ENCODE measurements at regions not wholly inside any gene's neighbourhood (a gene's known extent, or its start where the extent isn't known, plus 50 kb on each side); places are given as distances from the start of the nearest gene placed in this dataset.

DNA sequence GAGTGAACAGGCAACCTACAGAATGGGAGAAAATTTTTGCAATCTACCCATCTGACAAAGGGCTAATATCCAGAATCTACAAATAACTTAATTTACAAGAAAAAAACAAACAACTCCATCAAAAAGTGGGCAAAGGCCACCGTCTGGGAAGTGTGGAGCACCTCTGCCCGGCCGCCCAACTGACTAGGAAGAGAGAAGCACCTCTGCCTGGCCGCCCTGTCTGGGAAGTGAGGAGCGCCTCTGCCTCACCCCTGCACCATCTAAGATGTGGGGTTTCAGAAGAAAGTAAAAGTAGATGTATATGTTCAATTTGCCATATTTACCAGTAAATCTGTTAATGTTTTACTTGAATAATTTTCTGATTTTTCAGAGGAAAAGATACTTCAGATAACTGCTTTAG, 108.1 kb upstream of the TMEM161B start:
- no peak overlapping the region for H3K9ac ChIP-seq (ENCODE audit: low read length)
- TF ChIP-seq EZH2 (optimal IDR thresholded peaks at IDR 0.05; ENCODE audit: low read depth, low read length) (no peak), EZH2phosphoT487 (IDR thresholded peaks at IDR 0.05; ENCODE audit: low read length) (no peak), CTCF (IDR thresholded peaks at IDR 0.05; ENCODE audit: low read length) (no peak)
- H2AFZ ChIP-seq (ENCODE audit: low read length), result no peak overlapping the region
- no peaks in the 10 kb centered on the region for H3K36me3 ChIP-seq (replicated peaks; ENCODE audit: insufficient read depth, low read length)
- no peaks in the 10 kb centered on the region for H3K9me3 ChIP-seq (replicated peaks; ENCODE audit: insufficient read depth, low read length)
- H3K27me3 ChIP-seq (replicated peaks; ENCODE audit: insufficient read depth, low read length), result no peaks in the 10 kb centered on the region
- H3K9me2 ChIP-seq (replicated peaks; ENCODE audit: insufficient read depth, low read length), result no peaks in the 10 kb centered on the region
- no peaks in the 10 kb centered on the region for H4K20me1 ChIP-seq (ENCODE audit: insufficient read depth, low read length)
- no peaks in the 10 kb centered on the region for H3K4me1 ChIP-seq (ENCODE audit: low read length)
- no peak for DNase-seq
- H3K4me3 ChIP-seq (ENCODE audit: low read length), result no peak overlapping the region
- H3K4me2 ChIP-seq (ENCODE audit: low read depth, low read length), result no peak overlapping the region
- H3F3A ChIP-seq (ENCODE audit: insufficient read depth, low read length), result no peaks in the 10 kb centered on the region
- no peaks in the 10 kb centered on the region for H3K79me2 ChIP-seq (ENCODE audit: low read length)
- H3K27ac ChIP-seq (ENCODE audit: low read length), result no peak overlapping the region

GRCh38 chr5:88374391-88374790, 105.7 kb upstream of the TMEM161B start:
- H3K79me2 ChIP-seq (ENCODE audit: low read length), result no peaks in the 10 kb centered on the region
- no peak overlapping the region for H3K27ac ChIP-seq (ENCODE audit: low read length)
- H3K4me1 ChIP-seq (ENCODE audit: low read length), result no peaks in the 10 kb centered on the region
- H3K4me2 ChIP-seq (ENCODE audit: low read depth, low read length), result no peak overlapping the region
- H3K27me3 ChIP-seq (replicated peaks; ENCODE audit: insufficient read depth, low read length), result no peaks in the 10 kb centered on the region
- H2AFZ ChIP-seq (ENCODE audit: low read length), result no peak overlapping the region
- H3K9ac ChIP-seq (ENCODE audit: low read length), result no peak overlapping the region
- no peaks in the 10 kb centered on the region for H3K9me2 ChIP-seq (replicated peaks; ENCODE audit: insufficient read depth, low read length)
- no peak overlapping the region for H3K4me3 ChIP-seq (ENCODE audit: low read length)
- no peaks in the 10 kb centered on the region for H4K20me1 ChIP-seq (ENCODE audit: insufficient read depth, low read length)
- TF ChIP-seq EZH2 (optimal IDR thresholded peaks at IDR 0.05; ENCODE audit: low read depth, low read length), result no peak
- no peaks in the 10 kb centered on the region for H3K36me3 ChIP-seq (replicated peaks; ENCODE audit: insufficient read depth, low read length)
- DNase-seq, result no peak
- no peaks in the 10 kb centered on the region for H3K9me3 ChIP-seq (replicated peaks; ENCODE audit: insufficient read depth, low read length)
- H3F3A ChIP-seq (ENCODE audit: insufficient read depth, low read length), result no peaks in the 10 kb centered on the region

DNA sequence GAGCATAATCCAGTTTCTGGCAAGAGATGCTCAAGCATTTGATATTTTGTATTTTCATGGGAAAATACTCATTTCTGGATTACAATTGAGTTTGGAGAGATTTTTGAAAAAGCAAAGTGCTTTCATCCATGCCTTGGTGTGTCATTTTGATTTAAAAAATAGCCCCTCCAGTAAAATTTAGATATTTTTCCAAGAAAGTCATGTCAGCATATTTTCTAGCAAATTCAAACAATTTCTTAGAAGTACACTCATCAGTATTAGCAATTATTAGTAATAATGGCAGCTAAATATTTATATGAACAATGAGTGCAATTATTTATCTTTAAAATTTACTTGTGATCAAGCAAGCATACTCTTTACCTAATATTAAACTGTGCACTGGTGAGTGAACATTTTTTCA, 102.2 kb upstream of the TMEM161B start:
- Histone ChIP-seq H4K20me1 (ENCODE audit: insufficient read depth, low read length) (no peaks in the 10 kb centered on the region), H3K27me3 (replicated peaks; ENCODE audit: insufficient read depth, low read length) (no peaks in the 10 kb centered on the region), H3F3A (ENCODE audit: insufficient read depth, low read length) (no peaks in the 10 kb centered on the region), H3K4me2 (ENCODE audit: low read depth, low read length) (no peak overlapping the region), H3K27ac (ENCODE audit: low read length) (no peak overlapping the region), H3K36me3 (replicated peaks; ENCODE audit: insufficient read depth, low read length) (no peaks in the 10 kb centered on the region), H3K9me3 (replicated peaks; ENCODE audit: insufficient read depth, low read length) (no peaks in the 10 kb centered on the region), H3K79me2 (ENCODE audit: low read length) (no peaks in the 10 kb centered on the region), H3K4me3 (ENCODE audit: low read length) (no peak overlapping the region), H3K4me1 (ENCODE audit: low read length) (no peaks in the 10 kb centered on the region), H3K9ac (ENCODE audit: low read length) (no peak overlapping the region), H3K9me2 (replicated peaks; ENCODE audit: insufficient read depth, low read length) (no peaks in the 10 kb centered on the region), H2AFZ (ENCODE audit: low read length) (no peak overlapping the region)
- TF ChIP-seq EZH2 (optimal IDR thresholded peaks at IDR 0.05; ENCODE audit: low read depth, low read length), result no peak
- no peak for DNase-seq

DNA sequence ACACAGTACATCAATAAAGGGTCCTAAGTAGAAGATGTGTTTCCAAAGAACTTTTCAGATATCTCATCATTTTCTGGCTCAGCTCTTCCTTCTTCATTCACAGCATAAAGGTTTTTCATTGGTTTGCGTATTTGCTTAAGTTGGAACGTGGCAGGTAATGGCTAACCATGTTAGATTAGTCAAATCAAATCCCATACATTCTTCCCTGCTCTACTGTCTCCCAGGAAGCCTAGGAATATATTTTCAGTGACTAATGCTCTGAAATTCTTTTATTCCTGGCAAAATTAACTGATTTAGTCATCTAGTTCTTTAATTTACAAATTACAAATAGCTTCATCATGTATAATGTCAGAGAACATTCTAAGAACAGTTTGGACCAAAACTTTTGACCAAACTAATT, 99.6 kb upstream of the TMEM161B start:
- H3K79me2 ChIP-seq (ENCODE audit: low read length), result no peaks in the 10 kb centered on the region
- no peak overlapping the region for H3K9ac ChIP-seq (ENCODE audit: low read length)
- no peaks in the 10 kb centered on the region for H3K27me3 ChIP-seq (replicated peaks; ENCODE audit: insufficient read depth, low read length)
- H3K9me3 ChIP-seq (replicated peaks; ENCODE audit: insufficient read depth, low read length), result no peaks in the 10 kb centered on the region
- H4K20me1 ChIP-seq (ENCODE audit: insufficient read depth, low read length), result no peaks in the 10 kb centered on the region
- no peak overlapping the region for H3K4me2 ChIP-seq (ENCODE audit: low read depth, low read length)
- no peaks in the 10 kb centered on the region for H3K4me1 ChIP-seq (ENCODE audit: low read length)
- no peaks in the 10 kb centered on the region for H3K9me2 ChIP-seq (replicated peaks; ENCODE audit: insufficient read depth, low read length)
- H3K27ac ChIP-seq (ENCODE audit: low read length), result no peak overlapping the region
- TF ChIP-seq EZH2 (optimal IDR thresholded peaks at IDR 0.05; ENCODE audit: low read depth, low read length), result no peak
- TF ChIP-seq CTCF (IDR thresholded peaks at IDR 0.05; ENCODE audit: low read length), result no peak
- no peak for TF ChIP-seq EZH2phosphoT487 (IDR thresholded peaks at IDR 0.05; ENCODE audit: low read length)
- H3F3A ChIP-seq (ENCODE audit: insufficient read depth, low read length), result no peaks in the 10 kb centered on the region
- no peak overlapping the region for H3K4me3 ChIP-seq (ENCODE audit: low read length)
- H3K36me3 ChIP-seq (replicated peaks; ENCODE audit: insufficient read depth, low read length), result no peaks in the 10 kb centered on the region
- DNase-seq, result no peak
- no peak overlapping the region for H2AFZ ChIP-seq (ENCODE audit: low read length)

Data from MM.1S (cell line).